IMR-90 (cell line): ENCODE measurements at regions not wholly inside any gene's neighbourhood (a gene's known extent, or its start where the extent isn't known, plus 50 kb on each side); places are given as distances from the start of the nearest gene placed in this dataset.

Experiments
- ATAC-seq: fragments of 200-7000 bp; cut with Tn5 transposase; 2 replicates; pipeline ENCODE4 v1.9.1; 2020; ENCODE audit warnings: low read depth, mild to moderate bottlenecking, moderate library complexity
- BruUV-seq: library from RNA; stranded (reverse); fragments of 400-500 nt; replicated peaks from 2 replicates; lab custom pipeline; 2021; lab: Mats Ljungman, UMichigan
- CTCF ChIA-PET: fragments of 300-600 bp; formaldehyde crosslinking; extraction: SDS; loops from one replicate; lab custom pipeline; 2021; ENCODE audit warnings: antibody characterized with exemption; lab: Yijun Ruan, JAX
- POLR2A ChIA-PET: fragments of 300-600 bp; sonication (Branson Sonifier 250); formaldehyde crosslinking; loops from one replicate; lab custom pipeline; 2022; ENCODE audit warnings: antibody characterized with exemption; ENCODE audit not compliant: unreplicated experiment; lab: Charles Lee
- DNase-seq: peaks from one replicate; pipeline ENCODE4 v3.0.0; 2013
- H2AFZ ChIP-seq: replicated peaks from 2 replicates; pipeline ENCODE3; 2013; ENCODE audit warnings: low read length, mild to moderate bottlenecking; ENCODE audit not compliant: poor library complexity
- H2AK5ac ChIP-seq: 2 replicates; pipeline ENCODE4 v1.6.1; 2013; ENCODE audit warnings: low read depth, low read length, inconsistent platforms
- H2AK9ac ChIP-seq: replicated peaks from 2 replicates; pipeline ENCODE3; 2013; ENCODE audit warnings: mild to moderate bottlenecking, low read depth, low read length, moderate library complexity; ENCODE audit not compliant: poor library complexity
- H2BK120ac ChIP-seq: 2 replicates; pipeline ENCODE4 v1.6.1; 2013; ENCODE audit warnings: low read depth, low read length, inconsistent platforms
- H2BK15ac ChIP-seq: 3 replicates; pipeline ENCODE4 v1.6.1; 2013; ENCODE audit warnings: low read depth, low read length, inconsistent platforms
- H2BK20ac ChIP-seq: 2 replicates; pipeline ENCODE4 v1.6.1; 2013; ENCODE audit warnings: low read depth, mild to moderate bottlenecking, inconsistent platforms, low read length, moderate library complexity
- H2BK5ac ChIP-seq: 2 replicates; pipeline ENCODE4 v1.6.1; 2013; ENCODE audit warnings: mild to moderate bottlenecking, low read depth, low read length, inconsistent platforms; ENCODE audit not compliant: poor library complexity, severe bottlenecking
- H3K14ac ChIP-seq: replicated peaks from 2 replicates; pipeline ENCODE4 v1.6.1; 2013; ENCODE audit warnings: low read depth, low read length, inconsistent platforms
- H3K18ac ChIP-seq: 2 replicates; pipeline ENCODE4 v1.6.1; 2013; ENCODE audit warnings: low read depth, low read length, control low read depth
- H3K23ac ChIP-seq: 2 replicates; pipeline ENCODE4 v1.6.1; 2013; ENCODE audit warnings: low read depth, low read length, inconsistent platforms
- H3K27ac ChIP-seq: 2 replicates; pipeline ENCODE4 v1.5.1; 2013; ENCODE audit warnings: mild to moderate bottlenecking, control low read depth, low read length; ENCODE audit not compliant: insufficient read depth
- H3K27me3 ChIP-seq: 2 replicates; pipeline ENCODE4 v1.6.1; 2013; ENCODE audit warnings: low read length; ENCODE audit not compliant: control insufficient read depth, insufficient read depth
- H3K36me3 ChIP-seq: 2 replicates; pipeline ENCODE4 v1.6.1; 2013; ENCODE audit warnings: low read length, mixed read lengths; ENCODE audit not compliant: control insufficient read depth, insufficient read depth
- H3K4ac ChIP-seq: 2 replicates; pipeline ENCODE4 v1.6.1; 2013; ENCODE audit warnings: low read depth, low read length, inconsistent platforms
- H3K4me1 ChIP-seq: 2 replicates; pipeline ENCODE4 v1.6.1; 2013; ENCODE audit warnings: low read length, mixed read lengths; ENCODE audit not compliant: control insufficient read depth, insufficient read depth
- H3K4me2 ChIP-seq: 2 replicates; pipeline ENCODE4 v1.6.1; 2013; ENCODE audit warnings: low read depth, mild to moderate bottlenecking, control low read depth, low read length, moderate library complexity
- H3K4me3 ChIP-seq: 2 replicates; pipeline ENCODE4 v1.5.1; 2013; ENCODE audit warnings: low read depth, mild to moderate bottlenecking, control low read depth, low read length, moderate library complexity; ENCODE audit not compliant: insufficient read depth
- H3K56ac ChIP-seq: 2 replicates; pipeline ENCODE4 v1.6.1; 2013; ENCODE audit warnings: low read length, inconsistent platforms; ENCODE audit not compliant: insufficient read depth; ENCODE audit errors: extremely low read depth
- H3K79me1 ChIP-seq, 2 experiments: 2 replicates each; pipeline ENCODE4 v1.6.1; 2013; ENCODE audit warnings: low read length in 2 of 2, inconsistent platforms in 1 of 2, low read depth in 1 of 2
- H3K9ac ChIP-seq: 2 replicates; pipeline ENCODE4 v1.6.1; 2013; ENCODE audit warnings: low read depth, low read length, control low read depth
- H3K9me1 ChIP-seq: 2 replicates; pipeline ENCODE4 v1.6.1; 2013; ENCODE audit warnings: low read length, inconsistent platforms; ENCODE audit not compliant: insufficient read depth
- H3K9me3 ChIP-seq: 2 replicates; pipeline ENCODE4 v1.6.1; 2013; ENCODE audit warnings: low read length; ENCODE audit not compliant: control insufficient read depth, insufficient read depth
- H4K20me1 ChIP-seq: 2 replicates; pipeline ENCODE4 v1.6.1; 2013; ENCODE audit warnings: low read length, inconsistent platforms; ENCODE audit not compliant: insufficient read depth
- H4K5ac ChIP-seq: 2 replicates; pipeline ENCODE4 v1.6.1; 2013; ENCODE audit warnings: mild to moderate bottlenecking, low read depth, low read length, control low read depth
- H4K8ac ChIP-seq, 2 experiments: 2 replicates each; pipeline ENCODE4 v1.6.1; 2013; ENCODE audit warnings: low read depth in 2 of 2, low read length in 2 of 2, control low read depth in 1 of 2, inconsistent platforms in 1 of 2
- H4K91ac ChIP-seq: 2 replicates; pipeline ENCODE4 v1.6.1; 2013; ENCODE audit warnings: low read depth, low read length, inconsistent platforms; ENCODE audit not compliant: insufficient read depth
- BHLHE40 ChIP-seq: fragments of 150-350 bp; IDR thresholded peaks from 2 replicates; pipeline ENCODE4 v1.6.1; 2016; ENCODE audit warnings: mild to moderate bottlenecking, low read depth, low read length
- CEBPB ChIP-seq: IDR thresholded peaks from 2 replicates; pipeline ENCODE4 v1.6.1; 2012; ENCODE audit warnings: low read depth, low read length, improper control_type of control experiment
- CHD1 ChIP-seq: IDR thresholded peaks from 2 replicates; pipeline ENCODE4 v1.6.1; 2012; ENCODE audit warnings: low read depth, low read length, improper control_type of control experiment
- CTCF ChIP-seq: conservative IDR thresholded peaks from 2 replicates; pipeline ENCODE4 v1.5.1; 2012; ENCODE audit warnings: mild to moderate bottlenecking, low read depth, low read length, improper control_type of control experiment
- ELK1 ChIP-seq: fragments of 150-350 bp; IDR thresholded peaks from 2 replicates; pipeline ENCODE4 v1.6.1; 2016; ENCODE audit warnings: low read depth, mild to moderate bottlenecking, low read length, moderate library complexity, borderline replicate concordance
- FOS ChIP-seq: fragments of 150-350 bp; IDR thresholded peaks from 2 replicates; pipeline ENCODE4 v1.6.1; 2016; ENCODE audit warnings: low read depth, low read length
- MAFK ChIP-seq: IDR thresholded peaks from 2 replicates; pipeline ENCODE4 v1.6.1; 2012; ENCODE audit warnings: low read depth, low read length, improper control_type of control experiment
- MAZ ChIP-seq: IDR thresholded peaks from 2 replicates; pipeline ENCODE4 v1.6.1; 2012; ENCODE audit warnings: low read depth, mild to moderate bottlenecking, low read length, improper control_type of control experiment, moderate library complexity, borderline replicate concordance
- MXI1 ChIP-seq: IDR thresholded peaks from 2 replicates; pipeline ENCODE4 v1.6.1; 2012; ENCODE audit warnings: low read depth, mild to moderate bottlenecking, low read length, moderate library complexity, borderline replicate concordance
- NFE2L2 ChIP-seq: fragments of 150-350 bp; IDR thresholded peaks from 2 replicates; pipeline ENCODE4 v1.6.1; 2016; ENCODE audit warnings: low read depth, mild to moderate bottlenecking, low read length
- POLR2A ChIP-seq: IDR thresholded peaks from 2 replicates; pipeline ENCODE4 v1.6.1; 2012; ENCODE audit warnings: mild to moderate bottlenecking, low read depth, low read length
- RAD21 ChIP-seq: IDR thresholded peaks from 2 replicates; pipeline ENCODE4 v1.6.1; 2012; ENCODE audit warnings: low read length, improper control_type of control experiment
- RCOR1 ChIP-seq: IDR thresholded peaks from 2 replicates; pipeline ENCODE4 v1.6.1; 2012; ENCODE audit warnings: mild to moderate bottlenecking, low read length, improper control_type of control experiment; ENCODE audit not compliant: insufficient replicate concordance
- RFX5 ChIP-seq: IDR thresholded peaks from 2 replicates; pipeline ENCODE4 v1.8.0; 2012; ENCODE audit warnings: low read depth, mild to moderate bottlenecking, low read length, moderate library complexity
- SMC3 ChIP-seq: fragments of 150-350 bp; IDR thresholded peaks from 2 replicates; pipeline ENCODE4 v1.6.1; 2016; ENCODE audit warnings: low read depth, mild to moderate bottlenecking, antibody characterized with exemption, low read length, moderate library complexity
- USF2 ChIP-seq: fragments of 150-350 bp; IDR thresholded peaks from 2 replicates; pipeline ENCODE4 v1.6.1; 2017; ENCODE audit warnings: mild to moderate bottlenecking, antibody characterized with exemption, low read length, low read depth
- WGBS, 2 experiments: methylation state at CpG; one replicate each; pipeline versions ENCODE4 v1.1.5 to v1.1.7; 2013; ENCODE audit warnings: missing lambda C conversion rate in 2 of 2; ENCODE audit not compliant: insufficient read length in 1 of 2; ENCODE audit errors: extremely low coverage in 2 of 2; 5-methylcytosine and 5-hydroxymethylcytosine counted together
- dilution Hi-C: fragments of 300-500 bp; cut with HindIII; formaldehyde crosslinking; loops from one replicate; pipeline ENCODE4 v1.14.3; 2018; ENCODE audit warnings: low sequenced_read_pairs; ENCODE audit not compliant: unreplicated experiment
- in situ Hi-C: fragments of 300-500 bp; cut with MboI; formaldehyde crosslinking; loops from 3 replicates; pipeline ENCODE4 v1.14.3; 2019; ENCODE audit warnings: low sequenced_read_pairs, inconsistent platforms, mixed read lengths
- intact Hi-C: fragments of 100-400 bp; cut with micrococcal nuclease; formaldehyde crosslinking; loops from 2 replicates; pipeline ENCODE4 v1.10.0; 2022

- BruUV-seq, result no TSS peak
- Histone ChIP-seq H2AFZ (no peak overlapping the region), H3K79me1 (no peaks in the 10 kb centered on the region), H4K8ac (no peak overlapping the region), H2BK120ac (no peak overlapping the region), H3K9ac (no peak overlapping the region), H3K23ac (no peak overlapping the region), H3K4me1 (no peaks in the 10 kb centered on the region), H3K9me3 (peaks cover 6% of the 10 kb centered on the region), H3K56ac (no peak overlapping the region), H2BK15ac (no peak overlapping the region), H3K27ac (no peak overlapping the region), H3K4ac (no peak overlapping the region), H3K4me3 (no peak overlapping the region), H3K27me3 (peaks cover 9% of the 10 kb centered on the region), H3K18ac (no peak overlapping the region), H4K91ac (no peak overlapping the region), H2BK5ac (no peak overlapping the region), H3K36me3 (no peaks in the 10 kb centered on the region), H2AK9ac (no peak overlapping the region), H2BK20ac (no peak overlapping the region), H4K20me1 (no peaks in the 10 kb centered on the region), H4K5ac (no peak overlapping the region), H3K9me1 (no peaks in the 10 kb centered on the region), H3K4me2 (no peak overlapping the region), H3K14ac (no peak overlapping the region), H2AK5ac (no peak overlapping the region)
- no CpG with 5 or more reads among the region's 4 CpGs for whole genome bisulfite sequencing, 2 experiments
- intact Hi-C loops, result no loop called here
- in situ Hi-C loops, result loop anchor here (25.0 kb wide), 1 partner anchor 412 kb away; no protein-coding TSS in a partner anchor
- DNase-seq (no peak), ATAC-seq (no peak)
- ChIA-PET CTCF (no interaction called here), POLR2A (interaction anchor here (0.7 kb wide), 1 partner anchor 25 kb away, joined by 10 read pairs; no protein-coding TSS in a partner anchor)
- TF ChIP-seq BHLHE40 (no peak), RAD21 (no peak), NFE2L2 (no peak), MAZ (no peak), FOS (no peak), RFX5 (no peak), CEBPB (no peak), SMC3 (no peak), ELK1 (no peak), CTCF (no peak), USF2 (no peak), RCOR1 (no peak), POLR2A (no peak), MXI1 (no peak), CHD1 (no peak), MAFK (no peak)
- dilution Hi-C loops, result no loop called here
Observed at GRCh38 chr19:13699786-13700185, 64.5 kb upstream of the MRI1 start.
